Effector memory CD4-positive, alpha-beta T cell (primary cell): ENCODE measurements at regions not wholly inside any gene's neighbourhood (a gene's known extent, or its start where the extent isn't known, plus 50 kb on each side); places are given as distances from the start of the nearest gene placed in this dataset.

ENCODE experiments used
- DNase-seq, 3 donors: peaks; one replicate each; pipeline ENCODE4 v3.0.0-alpha.2; 2020
- H3K27ac ChIP-seq: 2 replicates; pipeline ENCODE4 v1.7.0; 2013; ENCODE audit warnings: mild to moderate bottlenecking, low read length, moderate library complexity; ENCODE audit not compliant: insufficient read depth, poor library complexity, severe bottlenecking
- H3K27me3 ChIP-seq: replicated peaks from 2 replicates; pipeline ENCODE4 v1.7.0; 2013; ENCODE audit warnings: mild to moderate bottlenecking, low read length; ENCODE audit not compliant: insufficient read depth, control insufficient read depth, poor library complexity, severe bottlenecking
- H3K36me3 ChIP-seq: 2 replicates; pipeline ENCODE4 v1.7.0; 2013; ENCODE audit warnings: mild to moderate bottlenecking, low read length, moderate library complexity; ENCODE audit not compliant: control insufficient read depth, insufficient read depth
- H3K4me1 ChIP-seq: 2 replicates; pipeline ENCODE4 v1.7.0; 2013; ENCODE audit warnings: low read length, mild to moderate bottlenecking; ENCODE audit not compliant: control insufficient read depth, insufficient read depth, poor library complexity, severe bottlenecking
- H3K4me3 ChIP-seq: 2 replicates; pipeline ENCODE4 v1.7.0; 2013; ENCODE audit warnings: low read length, low read depth, mild to moderate bottlenecking; ENCODE audit not compliant: insufficient read depth, poor library complexity, severe bottlenecking
- H3K9me3 ChIP-seq: 2 replicates; pipeline ENCODE4 v1.7.0; 2013; ENCODE audit warnings: mild to moderate bottlenecking, low read length, moderate library complexity; ENCODE audit not compliant: control insufficient read depth

- Histone ChIP-seq H3K4me3 (no peak overlapping the region), H3K36me3 (no peaks in the 10 kb centered on the region), H3K27ac (no peak overlapping the region), H3K9me3 (no peaks in the 10 kb centered on the region), H3K4me1 (no peaks in the 10 kb centered on the region), H3K27me3 (peaks cover 5% of the 10 kb centered on the region)
- DNase-seq = no peak
Measured at GRCh38 chr20:58147628-58148370, 80.7 kb downstream of the ANKRD60 start.

- Histone ChIP-seq H3K27ac (no peak overlapping the region), H3K27me3 (peaks cover 5% of the 10 kb centered on the region), H3K4me1 (no peaks in the 10 kb centered on the region), H3K36me3 (no peaks in the 10 kb centered on the region), H3K4me3 (no peak overlapping the region), H3K9me3 (no peaks in the 10 kb centered on the region)
- DNase-seq = no peak
Measured at GRCh38 chr20:58146746-58147140, 81.7 kb downstream of the ANKRD60 start.

GRCh38 chr20:58146081-58146745 lies 82.2 kb downstream of the ANKRD60 start:
- no peaks in the 10 kb centered on the region for H3K36me3 ChIP-seq
- no peaks in the 10 kb centered on the region for H3K4me1 ChIP-seq
- no peaks in the 10 kb centered on the region for H3K9me3 ChIP-seq
- no peak for DNase-seq
- no peak overlapping the region for H3K4me3 ChIP-seq
- H3K27ac ChIP-seq = no peak overlapping the region
- peaks cover 5% of the 10 kb centered on the region for H3K27me3 ChIP-seq

GRCh38 chr20:58145506-58146080 lies 82.9 kb downstream of the ANKRD60 start:
- DNase-seq = no peak
- Histone ChIP-seq H3K9me3 (no peaks in the 10 kb centered on the region), H3K27ac (no peak overlapping the region), H3K4me3 (no peak overlapping the region), H3K36me3 (no peaks in the 10 kb centered on the region), H3K27me3 (peaks cover 5% of the 10 kb centered on the region), H3K4me1 (no peaks in the 10 kb centered on the region)

- H3K9me3 ChIP-seq = no peaks in the 10 kb centered on the region
- H3K36me3 ChIP-seq = no peaks in the 10 kb centered on the region
- H3K27me3 ChIP-seq = peaks cover 5% of the 10 kb centered on the region
- no peak for DNase-seq
- no peak overlapping the region for H3K27ac ChIP-seq
- H3K4me3 ChIP-seq = no peak overlapping the region
- H3K4me1 ChIP-seq = no peaks in the 10 kb centered on the region
Measured at GRCh38 chr20:58144096-58144495, 84.4 kb downstream of the ANKRD60 start.

GRCh38 chr20:58143531-58143930 lies 84.9 kb downstream of the ANKRD60 start:
- H3K4me3 ChIP-seq = no peak overlapping the region
- no peaks in the 10 kb centered on the region for H3K36me3 ChIP-seq
- H3K27ac ChIP-seq = no peak overlapping the region
- DNase-seq = no peak
- peaks cover 5% of the 10 kb centered on the region for H3K27me3 ChIP-seq
- H3K4me1 ChIP-seq = no peaks in the 10 kb centered on the region
- H3K9me3 ChIP-seq = no peaks in the 10 kb centered on the region

- no peak overlapping the region for H3K27ac ChIP-seq
- H3K27me3 ChIP-seq = no peaks in the 10 kb centered on the region
- H3K4me3 ChIP-seq = no peak overlapping the region
- H3K36me3 ChIP-seq = no peaks in the 10 kb centered on the region
- H3K9me3 ChIP-seq = no peaks in the 10 kb centered on the region
- no peak for DNase-seq
- no peaks in the 10 kb centered on the region for H3K4me1 ChIP-seq
Measured at GRCh38 chr20:58142843-58143185, 85.6 kb downstream of the ANKRD60 start.

- no peaks in the 10 kb centered on the region for H3K4me1 ChIP-seq
- H3K27me3 ChIP-seq = no peaks in the 10 kb centered on the region
- H3K9me3 ChIP-seq = no peaks in the 10 kb centered on the region
- DNase-seq = no peak
- no peak overlapping the region for H3K27ac ChIP-seq
- H3K4me3 ChIP-seq = no peak overlapping the region
- no peaks in the 10 kb centered on the region for H3K36me3 ChIP-seq
Measured at GRCh38 chr20:58141971-58142842, 86.2 kb downstream of the ANKRD60 start.

GRCh38 chr20:58141496-58141895 lies 87.0 kb downstream of the ANKRD60 start:
- Histone ChIP-seq H3K4me3 (no peak overlapping the region), H3K4me1 (no peaks in the 10 kb centered on the region), H3K36me3 (no peaks in the 10 kb centered on the region), H3K27ac (no peak overlapping the region), H3K27me3 (no peaks in the 10 kb centered on the region), H3K9me3 (no peaks in the 10 kb centered on the region)
- no peak for DNase-seq
